Endothelial cell (in vitro differentiated cells): ENCODE measurements at regions not wholly inside any gene's neighbourhood (a gene's known extent, or its start where the extent isn't known, plus 50 kb on each side); places are given as distances from the start of the nearest gene placed in this dataset.
A peak's percentile ranks its signal among the peaks of the same experiment; 100 is the strongest.

ENCODE experiments used
- DNase-seq: peaks from one replicate; pipeline ENCODE4 v3.0.0; 2021; ENCODE audit warnings: low spot score
- H3K27ac Mint-ChIP-seq: one replicate; pipeline ENCODE4 v1.8.0; 2021; ENCODE audit warnings: mixed read lengths, inconsistent platforms; ENCODE audit not compliant: unreplicated experiment
- H3K27me3 Mint-ChIP-seq: one replicate; pipeline ENCODE4 v1.8.0; 2021; ENCODE audit warnings: mild to moderate bottlenecking, moderate library complexity, mixed read lengths, inconsistent platforms; ENCODE audit not compliant: unreplicated experiment
- H3K36me3 Mint-ChIP-seq: one replicate; pipeline ENCODE4 v1.8.0; 2021; ENCODE audit warnings: mild to moderate bottlenecking, low read depth, mixed read lengths, inconsistent platforms; ENCODE audit not compliant: unreplicated experiment
- H3K4me1 Mint-ChIP-seq: one replicate; pipeline ENCODE4 v1.8.0; 2021; ENCODE audit warnings: mild to moderate bottlenecking, mixed read lengths, inconsistent platforms; ENCODE audit not compliant: unreplicated experiment
- H3K4me3 Mint-ChIP-seq: one replicate; pipeline ENCODE4 v1.8.0; 2021; ENCODE audit warnings: mild to moderate bottlenecking, mixed read lengths, inconsistent platforms; ENCODE audit not compliant: unreplicated experiment
- H3K9me3 Mint-ChIP-seq: one replicate; pipeline ENCODE4 v1.8.0; 2021; ENCODE audit warnings: mixed read lengths, inconsistent platforms; ENCODE audit not compliant: unreplicated experiment
- CTCF ChIP-seq: fragments of 200-600 bp; sonication (generic); IDR thresholded peaks from one replicate; pipeline ENCODE4 v1.5.0; 2021; ENCODE audit warnings: antibody characterized with exemption; ENCODE audit not compliant: unreplicated experiment

GRCh38 chr13:95485518-95486144 lies 66.9 kb upstream of the CLDN10 start:
- Mint-ChIP-seq H3K9me3 (no peaks in the 10 kb centered on the region), H3K36me3 (no peaks in the 10 kb centered on the region), H3K27me3 (peaks cover 4% of the 10 kb centered on the region), H3K27ac (no peak overlapping the region), H3K4me1 (peaks cover 6% of the 10 kb centered on the region), H3K4me3 (no peak overlapping the region)
- no peak for TF ChIP-seq CTCF
- no peak for DNase-seq

- no peak for TF ChIP-seq CTCF
- no peaks in the 10 kb centered on the region for H3K9me3 Mint-ChIP-seq
- H3K4me3 Mint-ChIP-seq = no peak overlapping the region
- H3K27me3 Mint-ChIP-seq = peaks cover 3% of the 10 kb centered on the region
- H3K36me3 Mint-ChIP-seq = no peaks in the 10 kb centered on the region
- no peak overlapping the region for H3K27ac Mint-ChIP-seq
- H3K4me1 Mint-ChIP-seq = peaks cover 5% of the 10 kb centered on the region
- DNase-seq = no peak
These were observed 60.3 kb upstream of the CLDN10 start for GRCh38 chr13:95492044-95492801.

DNA sequence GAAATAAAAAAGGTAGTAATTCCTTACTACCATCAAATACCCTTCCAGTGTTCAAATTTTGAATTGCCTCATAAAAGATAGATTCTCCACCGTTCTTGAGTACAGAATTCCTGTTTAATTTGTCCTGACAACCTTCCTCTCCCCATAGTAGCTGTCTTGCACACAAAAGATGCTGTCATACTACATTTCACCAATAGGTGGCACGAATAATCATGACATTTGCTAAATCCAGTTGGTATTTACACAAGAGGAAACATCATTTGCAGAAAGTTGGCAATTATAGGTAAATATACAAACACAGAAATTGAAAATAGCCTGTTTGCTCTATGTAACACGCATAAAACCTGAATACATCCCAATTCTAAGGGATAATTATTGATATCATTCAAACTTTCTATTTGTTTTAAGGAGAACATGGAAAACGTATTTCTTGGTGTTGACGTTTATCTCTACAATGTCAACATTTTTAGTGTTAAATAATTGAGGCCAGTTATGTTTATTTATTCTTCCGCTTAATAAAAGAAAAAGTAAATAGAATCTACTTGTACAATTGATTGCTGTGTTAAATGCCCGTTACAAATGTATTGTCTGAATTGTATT lies 58.3 kb upstream of the CLDN10 start:
- TF ChIP-seq CTCF = peak; percentile 86
- Mint-ChIP-seq H3K27me3 (peaks cover 3% of the 10 kb centered on the region), H3K9me3 (no peaks in the 10 kb centered on the region), H3K36me3 (no peaks in the 10 kb centered on the region), H3K27ac (no peak overlapping the region), H3K4me3 (no peak overlapping the region), H3K4me1 (peaks cover 5% of the 10 kb centered on the region)
- DNase-seq = peak; percentile 52

DNA sequence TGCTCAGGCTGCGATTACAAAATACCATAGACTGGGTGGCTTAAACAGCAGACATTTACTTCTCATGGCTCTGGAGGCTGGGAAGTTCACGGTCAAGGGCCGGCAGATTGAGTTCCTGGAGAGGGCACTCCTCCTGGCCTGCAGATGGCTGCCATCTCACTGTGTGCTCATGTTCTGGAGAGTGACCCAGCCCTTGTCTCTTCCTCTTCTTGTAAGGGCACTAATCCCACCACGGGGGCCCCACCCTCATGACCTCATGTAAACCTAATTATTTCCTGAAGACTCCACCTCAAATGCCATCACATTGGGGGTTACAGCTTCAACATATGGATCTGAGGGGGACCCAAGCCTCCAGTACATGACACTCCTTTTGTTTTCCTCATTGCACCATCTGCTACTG lies 56.0 kb upstream of the CLDN10 start:
- H3K4me1 Mint-ChIP-seq = peaks cover 4% of the 10 kb centered on the region
- peaks cover 3% of the 10 kb centered on the region for H3K27me3 Mint-ChIP-seq
- TF ChIP-seq CTCF = no peak
- H3K9me3 Mint-ChIP-seq = no peaks in the 10 kb centered on the region
- H3K36me3 Mint-ChIP-seq = no peaks in the 10 kb centered on the region
- H3K4me3 Mint-ChIP-seq = no peak overlapping the region
- H3K27ac Mint-ChIP-seq = no peak overlapping the region
- DNase-seq = no peak

DNA sequence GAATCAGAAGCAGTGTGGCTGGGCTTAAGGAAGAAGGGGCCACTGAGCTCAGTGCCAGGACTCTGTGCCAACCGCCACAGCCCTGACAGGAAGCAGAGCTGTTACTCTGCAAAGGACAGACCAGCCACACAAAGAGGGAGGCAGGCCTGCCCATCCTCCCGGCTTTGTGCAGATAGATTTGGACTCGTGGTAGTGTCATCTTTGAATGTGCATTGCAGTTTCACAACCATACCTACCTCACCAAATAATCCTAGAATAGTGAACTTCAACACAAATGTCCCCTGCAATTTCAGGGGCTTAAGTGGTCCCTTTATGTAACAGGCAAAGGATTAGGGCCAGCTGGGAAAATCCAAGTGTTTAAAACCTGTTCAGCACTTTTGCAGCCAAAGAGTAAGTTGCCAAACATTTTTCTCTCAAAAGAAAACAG lies 55.1 kb upstream of the CLDN10 start:
- peaks cover 3% of the 10 kb centered on the region for H3K27me3 Mint-ChIP-seq
- DNase-seq = no peak
- no peaks in the 10 kb centered on the region for H3K36me3 Mint-ChIP-seq
- H3K4me3 Mint-ChIP-seq = no peak overlapping the region
- no peak for TF ChIP-seq CTCF
- H3K4me1 Mint-ChIP-seq = no peaks in the 10 kb centered on the region
- H3K27ac Mint-ChIP-seq = no peak overlapping the region
- no peaks in the 10 kb centered on the region for H3K9me3 Mint-ChIP-seq
